ENCODE measurements at regions not wholly inside any gene's neighbourhood (a gene's known extent, or its start where the extent isn't known, plus 50 kb on each side); places are given as distances from the start of the nearest gene placed in this dataset.

DNA sequence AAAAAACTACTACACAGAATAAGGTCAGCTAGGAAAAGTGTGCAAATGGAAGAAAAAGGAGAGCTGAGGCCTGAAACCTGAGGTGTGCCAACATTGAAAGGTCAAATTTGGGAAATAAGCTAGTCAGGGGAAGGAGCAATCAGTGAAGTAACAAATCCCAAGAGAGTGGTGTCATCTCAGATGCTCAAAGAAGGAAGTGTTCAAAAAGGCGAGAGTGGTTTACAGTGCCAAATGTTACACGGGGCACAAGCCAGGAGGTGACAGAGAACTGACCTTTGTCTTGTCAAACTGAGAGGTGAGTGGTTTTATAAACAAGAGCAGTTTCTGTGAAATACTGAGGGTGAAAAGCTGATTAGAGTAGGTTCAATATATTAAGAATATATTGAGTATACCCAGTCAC, 83.0 kb upstream of the TCF21 start:
- no peak for TF ChIP-seq EP300 (IDR thresholded peaks at IDR 0.05; ENCODE audit: borderline replicate concordance in 1 of 2, low read depth in 1 of 2, low read length in 1 of 2)
- TF ChIP-seq, protein P1, sequence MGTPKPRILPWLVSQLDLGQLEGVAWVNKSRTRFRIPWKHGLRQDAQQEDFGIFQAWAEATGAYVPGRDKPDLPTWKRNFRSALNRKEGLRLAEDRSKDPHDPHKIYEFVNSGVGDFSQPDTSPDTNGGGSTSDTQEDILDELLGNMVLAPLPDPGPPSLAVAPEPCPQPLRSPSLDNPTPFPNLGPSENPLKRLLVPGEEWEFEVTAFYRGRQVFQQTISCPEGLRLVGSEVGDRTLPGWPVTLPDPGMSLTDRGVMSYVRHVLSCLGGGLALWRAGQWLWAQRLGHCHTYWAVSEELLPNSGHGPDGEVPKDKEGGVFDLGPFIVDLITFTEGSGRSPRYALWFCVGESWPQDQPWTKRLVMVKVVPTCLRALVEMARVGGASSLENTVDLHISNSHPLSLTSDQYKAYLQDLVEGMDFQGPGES (IDR thresholded peaks at IDR 0.05; ENCODE audit: low read depth, low read length) = no peak
- TF ChIP-seq NRF1 (IDR thresholded peaks at IDR 0.05; ENCODE audit: low read depth, low read length) = no peak
- no peak for TF ChIP-seq GABPA (IDR thresholded peaks at IDR 0.05; ENCODE audit: low read depth)
- TF ChIP-seq, protein P2, sequence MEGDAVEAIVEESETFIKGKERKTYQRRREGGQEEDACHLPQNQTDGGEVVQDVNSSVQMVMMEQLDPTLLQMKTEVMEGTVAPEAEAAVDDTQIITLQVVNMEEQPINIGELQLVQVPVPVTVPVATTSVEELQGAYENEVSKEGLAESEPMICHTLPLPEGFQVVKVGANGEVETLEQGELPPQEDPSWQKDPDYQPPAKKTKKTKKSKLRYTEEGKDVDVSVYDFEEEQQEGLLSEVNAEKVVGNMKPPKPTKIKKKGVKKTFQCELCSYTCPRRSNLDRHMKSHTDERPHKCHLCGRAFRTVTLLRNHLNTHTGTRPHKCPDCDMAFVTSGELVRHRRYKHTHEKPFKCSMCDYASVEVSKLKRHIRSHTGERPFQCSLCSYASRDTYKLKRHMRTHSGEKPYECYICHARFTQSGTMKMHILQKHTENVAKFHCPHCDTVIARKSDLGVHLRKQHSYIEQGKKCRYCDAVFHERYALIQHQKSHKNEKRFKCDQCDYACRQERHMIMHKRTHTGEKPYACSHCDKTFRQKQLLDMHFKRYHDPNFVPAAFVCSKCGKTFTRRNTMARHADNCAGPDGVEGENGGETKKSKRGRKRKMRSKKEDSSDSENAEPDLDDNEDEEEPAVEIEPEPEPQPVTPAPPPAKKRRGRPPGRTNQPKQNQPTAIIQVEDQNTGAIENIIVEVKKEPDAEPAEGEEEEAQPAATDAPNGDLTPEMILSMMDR (IDR thresholded peaks at IDR 0.05) = no peak
- no peak for TF ChIP-seq EZH2phosphoT487 (IDR thresholded peaks at IDR 0.05; ENCODE audit: borderline replicate concordance, low read depth)
- TF ChIP-seq POLR2AphosphoS5 (IDR thresholded peaks at IDR 0.05; ENCODE audit: low read depth, low read length) = no peak
